Immature natural killer cell (primary cell): ENCODE measurements at regions not wholly inside any gene's neighbourhood (a gene's known extent, or its start where the extent isn't known, plus 50 kb on each side); places are given as distances from the start of the nearest gene placed in this dataset.
"Not testable (repeated sequence)": the region's sequence is repeated elsewhere in the genome, so short reads cannot be mapped to it uniquely, and the experiment has no call there.

Experiments used
- DNase-seq, 3 donors: peaks; one replicate each; pipeline ENCODE4 v3.0.0; 2022; ENCODE audit warnings: mixed read lengths in 1 of 3
- H3K27ac Mint-ChIP-seq, 6 donors: one replicate each; pipeline ENCODE4 v1.8.0; 2020; ENCODE audit warnings: mixed read lengths in 6 of 6, mild to moderate bottlenecking in 5 of 6, inconsistent platforms in 4 of 6, moderate library complexity in 3 of 6
- H3K27me3 Mint-ChIP-seq, 3 donors: one replicate each; pipeline ENCODE4 v1.8.0; 2020 to 2021; ENCODE audit warnings: low read depth in 3 of 3, mild to moderate bottlenecking in 3 of 3, mixed read lengths in 3 of 3, moderate library complexity in 3 of 3, inconsistent platforms in 1 of 3
- H3K36me3 Mint-ChIP-seq, 3 donors: one replicate each; pipeline ENCODE4 v1.8.0; 2020; ENCODE audit warnings: mixed read lengths in 3 of 3, inconsistent platforms in 2 of 3, mild to moderate bottlenecking in 2 of 3
- H3K4me1 Mint-ChIP-seq, 2 donors: one replicate each; pipeline ENCODE4 v1.8.0; 2020; ENCODE audit warnings: inconsistent platforms in 2 of 2, mild to moderate bottlenecking in 2 of 2, mixed read lengths in 2 of 2, moderate library complexity in 1 of 2
- H3K4me3 Mint-ChIP-seq, 5 donors: one replicate each; pipeline ENCODE4 v1.8.0; 2020; ENCODE audit warnings: mild to moderate bottlenecking in 5 of 5, mixed read lengths in 5 of 5, inconsistent platforms in 3 of 5, moderate library complexity in 3 of 5
- H3K9me3 Mint-ChIP-seq, 6 donors: one replicate each; pipeline ENCODE4 v1.8.0; 2020; ENCODE audit warnings: mild to moderate bottlenecking in 6 of 6, mixed read lengths in 6 of 6, inconsistent platforms in 4 of 6, moderate library complexity in 3 of 6

- not testable (repeated sequence) for H3K9me3 Mint-ChIP-seq, H3K27me3 Mint-ChIP-seq, H3K27ac Mint-ChIP-seq, H3K4me3 Mint-ChIP-seq, DNase-seq, H3K36me3 Mint-ChIP-seq, H3K4me1 Mint-ChIP-seq
Observed at GRCh38 chr5:96168833-96169232, 207.2 kb upstream of the ELL2 start.

GRCh38 chr5:96159043-96159442 lies 197.4 kb upstream of the ELL2 start:
- no peak overlapping the region for H3K4me3 Mint-ChIP-seq
- no peaks in the 10 kb centered on the region for H3K4me1 Mint-ChIP-seq
- H3K27me3 Mint-ChIP-seq = peaks cover 0 to 7% (median 4%) of the 10 kb centered on the region in 3 donors
- no peak for DNase-seq
- no peak overlapping the region for H3K27ac Mint-ChIP-seq
- no peaks in the 10 kb centered on the region for H3K36me3 Mint-ChIP-seq
- no peaks in the 10 kb centered on the region for H3K9me3 Mint-ChIP-seq

- no peak for DNase-seq
- H3K4me1 Mint-ChIP-seq = no peaks in the 10 kb centered on the region
- no peak overlapping the region for H3K4me3 Mint-ChIP-seq
- no peak overlapping the region for H3K27ac Mint-ChIP-seq
- H3K36me3 Mint-ChIP-seq = no peaks in the 10 kb centered on the region
- H3K27me3 Mint-ChIP-seq = peaks cover 0 to 2% (median 2%) of the 10 kb centered on the region in 3 donors
- H3K9me3 Mint-ChIP-seq = no peaks in the 10 kb centered on the region
Observed at GRCh38 chr5:96157841-96158291, 196.2 kb upstream of the ELL2 start.

- DNase-seq = no peak
- Mint-ChIP-seq H3K4me1 (no peaks in the 10 kb centered on the region), H3K4me3 (no peak overlapping the region)
Observed at GRCh38 chr5:96157077-96157780, 195.6 kb upstream of the ELL2 start.

GRCh38 chr5:96155147-96155546 lies 193.5 kb upstream of the ELL2 start:
- H3K36me3 Mint-ChIP-seq = no peaks in the 10 kb centered on the region
- H3K4me1 Mint-ChIP-seq = no peaks in the 10 kb centered on the region
- H3K27me3 Mint-ChIP-seq = peaks cover 1 to 3% (median 2%) of the 10 kb centered on the region in 3 donors
- no peak overlapping the region for H3K27ac Mint-ChIP-seq
- H3K4me3 Mint-ChIP-seq = no peak overlapping the region
- DNase-seq = no peak
- H3K9me3 Mint-ChIP-seq = no peaks in the 10 kb centered on the region

More at GRCh38 chr5:96157077-96157780, 195.6 kb upstream of the ELL2 start:
- no peak overlapping the region for H3K27ac Mint-ChIP-seq
- peaks cover 2% of the 10 kb centered on the region in 3 donors for H3K27me3 Mint-ChIP-seq
- no peaks in the 10 kb centered on the region for H3K9me3 Mint-ChIP-seq
- H3K36me3 Mint-ChIP-seq = no peaks in the 10 kb centered on the region

GRCh38 chr5:96151891-96152290 lies 190.2 kb upstream of the ELL2 start:
- Mint-ChIP-seq H3K9me3 (no peaks in the 10 kb centered on the region), H3K4me1 (no peaks in the 10 kb centered on the region), H3K27me3 (peaks cover 0 to 3% (median 2%) of the 10 kb centered on the region in 3 donors), H3K36me3 (no peaks in the 10 kb centered on the region), H3K4me3 (no peak overlapping the region), H3K27ac (no peak overlapping the region)
- no peak for DNase-seq

- Mint-ChIP-seq H3K27ac (no peak overlapping the region), H3K4me3 (no peak overlapping the region), H3K9me3 (no peaks in the 10 kb centered on the region), H3K36me3 (no peaks in the 10 kb centered on the region), H3K4me1 (no peaks in the 10 kb centered on the region), H3K27me3 (peaks cover 2 to 3% (median 2%) of the 10 kb centered on the region in 3 donors)
- no peak for DNase-seq
Observed at GRCh38 chr5:96150007-96150406, 188.4 kb upstream of the ELL2 start.

GRCh38 chr5:96149546-96149945 lies 187.9 kb upstream of the ELL2 start:
- no peak for DNase-seq
- H3K9me3 Mint-ChIP-seq = no peaks in the 10 kb centered on the region
- no peak overlapping the region for H3K27ac Mint-ChIP-seq
- H3K36me3 Mint-ChIP-seq = no peaks in the 10 kb centered on the region
- H3K4me3 Mint-ChIP-seq = no peak overlapping the region
- no peaks in the 10 kb centered on the region for H3K4me1 Mint-ChIP-seq
- peaks cover 2 to 3% (median 2%) of the 10 kb centered on the region in 3 donors for H3K27me3 Mint-ChIP-seq

- Mint-ChIP-seq H3K27ac (no peak overlapping the region), H3K36me3 (no peaks in the 10 kb centered on the region), H3K4me3 (no peak overlapping the region), H3K27me3 (peaks cover 2 to 3% (median 2%) of the 10 kb centered on the region in 3 donors), H3K4me1 (no peaks in the 10 kb centered on the region), H3K9me3 (no peaks in the 10 kb centered on the region)
- no peak for DNase-seq
Observed at GRCh38 chr5:96149021-96149420, 187.4 kb upstream of the ELL2 start.

- Mint-ChIP-seq H3K4me3 (no peak overlapping the region), H3K36me3 (no peaks in the 10 kb centered on the region), H3K27me3 (peaks cover 2 to 3% (median 2%) of the 10 kb centered on the region in 3 donors), H3K27ac (no peak overlapping the region), H3K9me3 (no peaks in the 10 kb centered on the region), H3K4me1 (no peaks in the 10 kb centered on the region)
- no peak for DNase-seq
Observed at GRCh38 chr5:96148376-96148775, 186.7 kb upstream of the ELL2 start.

GRCh38 chr5:96147866-96148265 lies 186.2 kb upstream of the ELL2 start:
- Mint-ChIP-seq H3K36me3 (no peaks in the 10 kb centered on the region), H3K27me3 (peaks cover 2 to 3% (median 3%) of the 10 kb centered on the region in 3 donors), H3K27ac (no peak overlapping the region), H3K4me3 (no peak overlapping the region), H3K9me3 (no peaks in the 10 kb centered on the region), H3K4me1 (no peaks in the 10 kb centered on the region)
- no peak for DNase-seq

- Mint-ChIP-seq H3K4me3 (no peak overlapping the region), H3K27ac (no peak overlapping the region), H3K36me3 (no peaks in the 10 kb centered on the region), H3K27me3 (peaks cover 2 to 3% (median 3%) of the 10 kb centered on the region in 3 donors), H3K9me3 (no peaks in the 10 kb centered on the region), H3K4me1 (no peaks in the 10 kb centered on the region)
- DNase-seq = no peak
Observed at GRCh38 chr5:96146675-96147074, 185.0 kb upstream of the ELL2 start.

- Mint-ChIP-seq H3K4me1 (no peaks in the 10 kb centered on the region), H3K27ac (no peak overlapping the region), H3K4me3 (no peak overlapping the region), H3K9me3 (no peaks in the 10 kb centered on the region), H3K27me3 (peaks cover 2 to 3% (median 3%) of the 10 kb centered on the region in 3 donors), H3K36me3 (no peaks in the 10 kb centered on the region)
- DNase-seq = no peak
Observed at GRCh38 chr5:96144289-96144688, 182.6 kb upstream of the ELL2 start.

GRCh38 chr5:96143450-96143849 lies 181.8 kb upstream of the ELL2 start:
- Mint-ChIP-seq H3K9me3 (no peaks in the 10 kb centered on the region), H3K27me3 (peaks cover 1 to 3% (median 2%) of the 10 kb centered on the region in 3 donors), H3K36me3 (no peaks in the 10 kb centered on the region), H3K4me3 (no peak overlapping the region), H3K27ac (no peak overlapping the region), H3K4me1 (no peaks in the 10 kb centered on the region)
- DNase-seq = no peak
